BE2C (cell line): ENCODE measurements at regions not wholly inside any gene's neighbourhood (a gene's known extent, or its start where the extent isn't known, plus 50 kb on each side); places are given as distances from the start of the nearest gene placed in this dataset.
"Not testable (repeated sequence)": the region's sequence is repeated elsewhere in the genome, so short reads cannot be mapped to it uniquely, and the experiment has no call there.

Experiments used
- DNase-seq: peaks from one replicate; pipeline ENCODE4 v3.0.0-alpha.2; 2020
- H3K27me3 ChIP-seq: fragments of 250-450 bp; sonication (Bioruptor Pico); 2 replicates; pipeline ENCODE4 v1.5.1; 2020; ENCODE audit warnings: mild to moderate bottlenecking
- H3K36me3 ChIP-seq: fragments of 250-450 bp; sonication (Bioruptor Pico); 2 replicates; pipeline ENCODE4 v1.5.1; 2020; ENCODE audit warnings: mild to moderate bottlenecking
- H3K4me1 ChIP-seq: fragments of 250-450 bp; sonication (Bioruptor Pico); 2 replicates; pipeline ENCODE4 v1.5.1; 2020
- H3K4me3 ChIP-seq: 2 replicates; pipeline ENCODE4 v1.5.1; 2011; ENCODE audit warnings: low read depth, low read length
- H3K9me3 ChIP-seq: fragments of 250-450 bp; sonication (Bioruptor Pico); 2 replicates; pipeline ENCODE4 v1.5.1; 2020
- TF ChIP-seq, protein P1 (sequence below): IDR thresholded peaks from 2 replicates; pipeline ENCODE4 v1.5.1; 2012; ENCODE audit warnings: mild to moderate bottlenecking, low read depth, low read length

DNA sequence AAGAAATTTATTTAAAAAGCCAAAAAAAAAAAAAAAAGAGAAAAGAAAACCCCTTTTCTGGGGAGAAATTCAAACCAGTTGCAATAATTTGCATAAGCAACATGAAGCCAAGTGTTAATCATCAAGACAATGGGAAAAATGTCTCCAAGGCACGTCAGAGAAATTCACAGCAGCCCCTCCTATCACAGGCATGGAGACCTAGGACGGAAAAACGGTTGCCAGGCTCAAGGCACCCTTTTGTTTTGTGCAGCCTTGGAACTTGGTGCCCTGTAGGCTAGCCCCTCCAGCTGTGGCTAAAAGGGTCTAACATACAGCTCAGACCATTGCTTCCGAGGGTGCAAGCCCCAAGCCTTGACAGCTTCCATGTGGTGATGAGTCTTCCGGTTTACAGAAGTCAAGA is 509.2 kb upstream of the SOX11 start:
- DNase-seq: no peak
- H3K27me3 ChIP-seq: no peaks in the 10 kb centered on the region
- H3K9me3 ChIP-seq: 0 out of 2 replicates have a peak, but pooled peaks cover 2% of the 10 kb centered on the region
- no peaks in the 10 kb centered on the region for H3K4me1 ChIP-seq
- no peaks in the 10 kb centered on the region for H3K36me3 ChIP-seq
- TF ChIP-seq, protein P1, sequence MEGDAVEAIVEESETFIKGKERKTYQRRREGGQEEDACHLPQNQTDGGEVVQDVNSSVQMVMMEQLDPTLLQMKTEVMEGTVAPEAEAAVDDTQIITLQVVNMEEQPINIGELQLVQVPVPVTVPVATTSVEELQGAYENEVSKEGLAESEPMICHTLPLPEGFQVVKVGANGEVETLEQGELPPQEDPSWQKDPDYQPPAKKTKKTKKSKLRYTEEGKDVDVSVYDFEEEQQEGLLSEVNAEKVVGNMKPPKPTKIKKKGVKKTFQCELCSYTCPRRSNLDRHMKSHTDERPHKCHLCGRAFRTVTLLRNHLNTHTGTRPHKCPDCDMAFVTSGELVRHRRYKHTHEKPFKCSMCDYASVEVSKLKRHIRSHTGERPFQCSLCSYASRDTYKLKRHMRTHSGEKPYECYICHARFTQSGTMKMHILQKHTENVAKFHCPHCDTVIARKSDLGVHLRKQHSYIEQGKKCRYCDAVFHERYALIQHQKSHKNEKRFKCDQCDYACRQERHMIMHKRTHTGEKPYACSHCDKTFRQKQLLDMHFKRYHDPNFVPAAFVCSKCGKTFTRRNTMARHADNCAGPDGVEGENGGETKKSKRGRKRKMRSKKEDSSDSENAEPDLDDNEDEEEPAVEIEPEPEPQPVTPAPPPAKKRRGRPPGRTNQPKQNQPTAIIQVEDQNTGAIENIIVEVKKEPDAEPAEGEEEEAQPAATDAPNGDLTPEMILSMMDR: no peak
- no peak overlapping the region for H3K4me3 ChIP-seq

- Histone ChIP-seq H3K9me3 (0 out of 2 replicates have a peak, but pooled peaks cover 2% of the 10 kb centered on the region), H3K36me3 (no peaks in the 10 kb centered on the region), H3K4me1 (no peaks in the 10 kb centered on the region), H3K27me3 (no peaks in the 10 kb centered on the region), H3K4me3 (no peak overlapping the region)
- TF ChIP-seq, protein P1: no peak
- DNase-seq: no peak
These were observed 504.9 kb upstream of the SOX11 start for GRCh38 chr2:5187283-5187682.

- no peaks in the 10 kb centered on the region for H3K27me3 ChIP-seq
- H3K36me3 ChIP-seq: no peaks in the 10 kb centered on the region
- no peak overlapping the region for H3K4me3 ChIP-seq
- H3K4me1 ChIP-seq: no peaks in the 10 kb centered on the region
- TF ChIP-seq, protein P1: no peak
- no peak for DNase-seq
- H3K9me3 ChIP-seq: no peaks in the 10 kb centered on the region
These were observed 503.5 kb upstream of the SOX11 start for GRCh38 chr2:5188636-5189035.

- DNase-seq: no peak
- Histone ChIP-seq H3K4me3 (no peak overlapping the region), H3K36me3 (no peaks in the 10 kb centered on the region), H3K27me3 (no peaks in the 10 kb centered on the region), H3K4me1 (no peaks in the 10 kb centered on the region), H3K9me3 (no peaks in the 10 kb centered on the region)
- TF ChIP-seq, protein P1: no peak
These were observed 502.2 kb upstream of the SOX11 start for GRCh38 chr2:5190023-5190422.

DNA sequence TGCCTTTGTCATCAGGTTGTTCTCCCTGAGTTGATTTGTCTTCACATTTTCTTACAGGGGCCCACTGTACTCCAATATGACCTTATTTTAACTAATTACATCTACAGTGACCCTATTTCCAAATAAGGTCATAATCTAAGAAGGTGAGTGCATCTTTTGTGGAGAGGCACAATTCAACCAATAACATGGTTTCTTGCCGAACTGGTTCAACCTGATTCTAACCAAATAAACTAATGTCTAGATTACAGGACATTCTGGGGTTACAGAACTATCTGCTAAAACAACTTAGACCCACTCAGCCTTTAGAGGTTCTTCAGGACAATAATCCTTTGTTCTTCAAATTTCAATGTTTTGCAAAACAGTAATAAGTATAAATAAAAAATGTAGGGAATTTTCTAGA is 496.5 kb upstream of the SOX11 start:
- Histone ChIP-seq H3K27me3 (no peaks in the 10 kb centered on the region), H3K36me3 (no peaks in the 10 kb centered on the region), H3K4me1 (no peaks in the 10 kb centered on the region), H3K9me3 (no peaks in the 10 kb centered on the region), H3K4me3 (no peak overlapping the region)
- no peak for DNase-seq
- TF ChIP-seq, protein P1: no peak

DNA sequence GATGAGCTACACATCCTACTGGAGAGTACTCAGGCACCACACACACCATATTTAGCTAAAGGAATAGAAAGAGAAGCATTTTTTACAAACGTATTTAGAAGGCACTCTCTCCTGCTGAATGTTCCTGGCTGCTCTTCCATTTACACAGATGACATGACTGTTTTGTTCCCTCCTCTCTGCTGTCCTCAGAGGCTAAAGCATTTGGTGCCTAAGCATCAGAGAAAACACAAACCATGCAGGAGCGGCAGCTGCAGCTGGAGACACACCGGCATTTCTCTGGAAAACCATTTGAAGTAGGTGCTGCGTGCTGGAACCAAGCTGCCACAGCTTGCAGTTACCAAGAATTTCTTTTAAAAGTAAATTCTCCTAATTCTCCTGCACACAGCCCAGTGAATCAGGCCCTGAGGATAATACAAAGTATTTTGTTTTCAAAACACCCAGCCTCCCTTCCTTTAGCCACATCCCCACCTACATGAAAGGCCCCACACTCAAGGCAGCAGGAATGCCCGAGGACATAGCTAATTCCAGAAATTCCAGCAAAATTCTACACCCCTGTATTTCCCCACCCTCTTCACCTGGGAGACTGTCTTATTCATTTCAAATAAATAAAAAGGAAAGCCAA is 488.9 kb upstream of the SOX11 start:
- no peak for DNase-seq
- no peaks in the 10 kb centered on the region for H3K9me3 ChIP-seq
- TF ChIP-seq, protein P1: no peak
- H3K27me3 ChIP-seq: no peaks in the 10 kb centered on the region
- H3K4me3 ChIP-seq: no peak overlapping the region
- H3K4me1 ChIP-seq: no peaks in the 10 kb centered on the region
- H3K36me3 ChIP-seq: no peaks in the 10 kb centered on the region

DNA sequence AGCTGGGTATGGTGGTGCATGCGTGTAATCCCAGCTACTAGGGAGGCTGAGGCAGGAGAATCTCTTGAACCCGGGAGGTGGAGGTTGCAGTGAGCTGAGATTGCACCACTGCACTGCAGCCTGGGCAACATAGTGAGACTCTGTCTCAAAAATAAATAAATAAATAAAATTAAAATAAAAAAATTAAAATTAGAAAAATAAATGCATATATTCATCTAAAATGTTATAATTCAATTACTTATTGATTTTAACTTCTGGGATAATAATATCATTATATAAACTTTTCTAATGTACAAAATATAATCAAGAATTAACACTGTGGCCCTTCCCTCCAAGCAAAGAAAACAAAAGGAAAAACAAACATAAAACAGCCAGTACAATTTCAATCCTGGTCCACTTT is 485.4 kb upstream of the SOX11 start:
- H3K4me3 ChIP-seq, H3K27me3 ChIP-seq, H3K4me1 ChIP-seq, DNase-seq, H3K9me3 ChIP-seq, H3K36me3 ChIP-seq: not testable (repeated sequence)
